ENCODE measurements at regions not wholly inside any gene's neighbourhood (a gene's known extent, or its start where the extent isn't known, plus 50 kb on each side); places are given as distances from the start of the nearest gene placed in this dataset.
"Not testable (repeated sequence)": the region's sequence is repeated elsewhere in the genome, so short reads cannot be mapped to it uniquely, and the experiment has no call there.

- no peak for DNase-seq (ENCODE audit: low read depth)
These were observed 50.8 kb upstream of the ECHDC3 start for GRCh38 chr10:11691319-11691755.

GRCh38 chr10:11689945-11690736, 52.0 kb upstream of the ECHDC3 start:
- no peak for DNase-seq (ENCODE audit: low read depth)

- not testable (repeated sequence) for DNase-seq (ENCODE audit: low read depth)
These were observed 53.8 kb upstream of the ECHDC3 start for GRCh38 chr10:11688448-11688795.

DNA sequence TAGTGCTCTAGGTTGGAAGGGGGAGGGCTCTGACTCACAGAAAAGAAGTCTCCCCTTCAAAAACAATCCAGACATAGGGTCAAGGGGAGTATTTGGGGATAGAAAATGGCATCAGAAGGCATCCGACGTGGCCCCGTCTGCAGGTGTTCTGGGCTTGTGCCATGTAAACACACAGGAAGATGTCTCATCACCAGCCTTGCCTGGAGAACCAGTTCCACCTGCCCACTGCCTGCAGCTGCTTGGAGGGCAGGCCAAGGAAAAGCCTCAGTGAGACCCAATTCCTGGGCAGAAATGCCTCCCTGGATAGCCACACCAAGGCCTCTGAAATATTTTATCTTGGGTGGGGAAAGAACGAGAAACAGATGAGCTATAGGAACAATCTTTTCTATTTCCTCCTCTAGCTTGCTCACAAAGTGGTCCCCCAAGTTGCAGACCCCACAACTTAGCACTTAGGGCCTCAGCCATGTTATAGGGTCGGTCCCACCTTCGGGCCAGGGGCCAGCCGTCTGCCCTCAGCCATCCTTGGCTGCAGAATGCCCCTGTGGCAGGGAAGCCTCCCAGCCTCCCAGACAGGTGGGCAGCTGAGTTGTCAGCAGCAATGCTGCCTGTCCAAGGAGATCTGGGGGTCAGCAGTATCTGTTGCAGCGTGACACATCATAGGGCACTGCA, 54.3 kb upstream of the ECHDC3 start:
- no peak for DNase-seq (ENCODE audit: low read depth)

DNA sequence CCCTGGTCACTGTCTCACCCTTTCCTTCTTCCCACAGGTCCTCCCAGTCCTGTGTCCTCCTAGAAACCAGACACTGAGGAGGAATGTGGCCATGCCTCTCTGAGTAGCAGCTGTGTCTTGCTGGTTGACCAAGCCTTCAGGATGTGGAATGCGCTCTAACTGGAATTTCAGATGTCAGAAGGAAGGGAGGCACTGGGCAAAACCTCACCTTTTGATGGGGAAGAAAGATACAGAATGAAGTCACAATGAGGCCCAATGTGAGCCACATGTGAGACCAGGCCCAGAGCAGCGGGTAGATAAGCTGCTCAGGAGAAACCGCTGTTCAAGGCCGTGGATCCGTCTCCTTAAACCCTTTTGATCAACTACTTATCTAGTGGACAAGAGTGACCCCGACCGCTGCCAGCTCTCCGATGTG, 54.8 kb upstream of the ECHDC3 start:
- no peak for DNase-seq (ENCODE audit: low read depth)

- DNase-seq (ENCODE audit: low read depth): peak; percentile 28
These were observed 56.4 kb upstream of the ECHDC3 start for GRCh38 chr10:11685787-11686218.

- peak; percentile 93 for DNase-seq (ENCODE audit: low read depth)
These were observed 57.2 kb upstream of the ECHDC3 start for GRCh38 chr10:11684717-11685645.

- not testable (repeated sequence) for DNase-seq (ENCODE audit: low read depth)
These were observed 57.9 kb upstream of the ECHDC3 start for GRCh38 chr10:11684341-11684716.

GRCh38 chr10:11683529-11684320, 58.5 kb upstream of the ECHDC3 start:
- no peak for DNase-seq (ENCODE audit: low read depth)

- DNase-seq (ENCODE audit: low read depth): no peak
These were observed 59.3 kb upstream of the ECHDC3 start for GRCh38 chr10:11682851-11683250.

- DNase-seq (ENCODE audit: low read depth): no peak
These were observed 59.9 kb upstream of the ECHDC3 start for GRCh38 chr10:11682267-11682683.

- no peak for DNase-seq (ENCODE audit: low read depth)
These were observed 61.7 kb upstream of the ECHDC3 start for GRCh38 chr10:11680496-11680895.

DNA sequence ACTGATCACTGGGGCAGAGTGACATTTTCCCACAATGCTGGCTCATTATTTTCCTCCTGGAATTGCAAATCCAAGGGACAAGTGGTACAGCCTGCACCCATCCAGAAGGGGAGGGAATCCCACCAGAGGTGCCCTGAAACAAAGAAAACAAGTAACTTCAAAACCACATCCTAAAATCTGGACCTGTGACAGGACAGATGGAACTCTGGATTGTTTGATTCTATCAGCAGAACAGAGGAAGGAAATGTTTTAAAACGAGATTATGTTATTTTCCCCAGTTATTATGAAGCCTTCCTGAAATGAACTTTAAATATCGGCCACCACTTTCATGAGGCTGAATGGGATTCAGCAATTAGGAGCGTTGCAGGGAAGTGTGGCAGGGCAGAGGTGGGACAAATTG, 62.2 kb upstream of the ECHDC3 start:
- no peak for DNase-seq (ENCODE audit: low read depth)

DNA sequence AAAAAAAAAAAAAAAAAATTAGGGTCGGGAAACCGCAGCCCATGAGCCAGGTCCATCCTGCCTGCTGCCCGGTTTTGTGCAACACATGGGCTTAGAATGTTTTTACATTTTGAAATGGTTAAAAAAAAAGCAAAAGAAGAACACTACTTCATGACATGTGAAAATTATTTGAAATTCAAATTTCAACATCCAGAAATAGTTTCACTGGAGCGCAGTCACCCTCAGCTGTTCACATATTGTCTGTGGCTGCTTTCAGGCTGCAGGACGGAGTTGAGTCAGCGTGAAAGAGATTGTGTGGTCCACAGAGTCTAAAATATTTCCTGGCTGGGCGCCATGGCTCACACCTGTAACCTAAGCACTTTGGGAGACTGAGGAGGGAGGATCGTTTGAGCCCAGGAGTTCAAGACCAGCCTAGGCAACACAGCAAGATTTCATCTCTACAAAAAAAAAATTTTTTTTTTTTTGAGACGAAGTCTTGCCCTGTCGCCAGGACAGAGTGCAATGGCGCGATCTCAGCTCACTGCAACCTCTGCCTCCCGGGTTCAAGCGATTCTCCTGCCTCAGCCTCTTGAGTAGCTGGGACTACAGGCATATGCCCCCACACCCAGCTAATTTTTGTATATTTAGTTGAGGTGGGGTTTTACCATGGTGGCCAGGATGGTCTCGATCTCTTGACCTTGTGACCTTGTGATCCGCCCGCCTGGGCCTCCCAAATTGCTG, 63.9 kb upstream of the ECHDC3 start:
- peak; percentile 35 for DNase-seq (ENCODE audit: low read depth)

DNA sequence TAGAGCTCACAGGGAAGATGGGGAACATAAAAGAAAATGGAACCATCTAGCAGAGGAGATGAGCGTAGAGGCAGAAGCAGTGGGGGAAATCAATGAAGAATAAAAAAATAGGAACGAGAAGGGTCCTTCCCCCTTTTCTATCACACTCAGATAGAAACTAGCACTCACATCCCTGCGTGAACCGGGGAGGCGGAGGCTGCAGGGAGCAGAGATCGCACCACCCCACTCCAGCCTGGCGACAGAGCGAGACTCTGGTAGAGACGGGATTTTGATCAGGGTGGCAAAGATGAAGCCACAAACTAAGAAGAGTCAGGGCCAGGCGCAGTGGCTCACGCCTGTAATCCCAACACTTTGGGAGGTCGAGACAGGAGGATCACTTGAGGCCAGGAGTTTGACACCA, 64.7 kb upstream of the ECHDC3 start:
- DNase-seq (ENCODE audit: low read depth): no peak

DNA sequence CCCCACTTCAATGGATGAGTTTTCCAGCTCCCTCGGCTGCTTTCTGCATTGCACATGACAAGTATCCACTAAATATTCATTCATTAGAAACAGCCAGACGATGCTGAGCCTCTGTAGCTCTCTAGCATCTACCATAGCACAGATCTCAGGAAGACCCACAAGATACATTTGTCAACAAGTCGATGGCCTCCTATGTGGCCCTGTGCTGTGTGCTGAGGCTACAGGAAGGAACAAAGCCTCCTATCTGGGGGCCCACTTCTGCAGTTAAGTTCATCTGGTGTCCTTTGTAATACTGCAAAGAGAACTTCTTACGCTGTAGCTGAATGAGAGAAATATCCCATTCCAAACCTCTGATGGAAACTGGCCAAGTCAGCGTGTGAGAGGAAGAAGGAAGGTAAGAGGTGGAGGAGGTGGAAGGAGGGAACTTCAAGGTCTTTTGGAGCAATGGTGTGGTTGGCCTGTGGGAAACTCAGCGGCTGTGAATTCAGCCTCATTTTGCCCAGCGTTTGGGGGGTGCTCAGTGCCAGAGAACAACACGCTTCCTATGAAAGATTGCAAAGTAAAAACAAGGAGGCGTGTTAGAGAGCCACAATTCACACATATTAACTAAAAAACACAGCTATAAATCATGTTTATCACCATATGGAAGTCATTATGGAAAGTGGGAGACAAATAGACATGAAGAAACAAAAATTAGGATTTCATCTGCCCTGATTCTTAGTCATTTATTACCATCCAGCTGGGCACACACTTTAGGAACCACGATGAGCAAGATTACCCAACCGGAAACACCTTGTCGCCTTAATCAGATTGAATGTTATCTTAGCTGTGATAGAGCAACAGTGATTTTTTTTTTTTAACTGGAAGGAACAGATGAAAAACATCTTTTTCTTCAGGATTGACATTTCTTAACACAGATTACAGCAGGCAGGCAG, 62.2 kb upstream of the USP6NL start:
- DNase-seq (ENCODE audit: low read depth): no peak

DNA sequence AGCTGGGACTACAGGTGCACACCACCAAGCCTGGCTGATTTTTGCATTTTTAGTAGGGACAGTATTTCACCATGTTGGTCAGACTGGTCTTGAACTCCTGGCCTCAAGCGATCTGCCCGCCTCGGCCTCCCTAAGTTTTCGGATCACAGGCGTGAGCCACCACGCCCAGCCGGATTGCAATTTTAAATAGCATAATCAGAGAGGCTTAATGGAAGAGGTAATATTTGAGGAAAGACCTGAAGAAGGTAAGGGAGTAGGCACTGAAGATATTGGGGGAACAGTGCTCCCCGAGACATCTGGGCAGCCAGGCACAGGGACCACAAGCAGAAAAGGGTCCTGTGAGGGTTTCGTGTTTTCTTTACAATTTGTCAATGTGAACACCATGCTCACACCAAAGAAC, 61.4 kb upstream of the USP6NL start:
- DNase-seq (ENCODE audit: low read depth): no peak

DNA sequence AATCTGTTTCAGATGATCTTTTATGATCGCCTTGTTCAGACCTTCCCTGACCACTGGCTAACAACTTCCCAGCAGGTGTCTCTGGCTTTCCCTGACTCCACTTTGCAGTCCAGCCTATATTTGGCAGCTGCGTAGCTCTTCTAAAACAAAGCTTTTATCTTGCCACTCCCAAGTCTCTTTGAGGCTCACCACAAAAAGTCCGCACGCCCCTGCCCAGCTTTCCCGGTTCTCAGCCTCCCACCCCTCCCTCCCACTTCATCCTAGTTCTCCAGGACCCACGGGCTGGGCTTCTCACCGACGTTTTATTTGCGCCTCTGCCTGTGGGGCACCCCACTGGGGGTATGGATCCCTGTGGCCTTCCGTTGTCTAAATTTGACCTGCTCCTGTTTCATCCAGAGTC, 58.9 kb upstream of the USP6NL start:
- no peak for DNase-seq (ENCODE audit: low read depth)

DNA sequence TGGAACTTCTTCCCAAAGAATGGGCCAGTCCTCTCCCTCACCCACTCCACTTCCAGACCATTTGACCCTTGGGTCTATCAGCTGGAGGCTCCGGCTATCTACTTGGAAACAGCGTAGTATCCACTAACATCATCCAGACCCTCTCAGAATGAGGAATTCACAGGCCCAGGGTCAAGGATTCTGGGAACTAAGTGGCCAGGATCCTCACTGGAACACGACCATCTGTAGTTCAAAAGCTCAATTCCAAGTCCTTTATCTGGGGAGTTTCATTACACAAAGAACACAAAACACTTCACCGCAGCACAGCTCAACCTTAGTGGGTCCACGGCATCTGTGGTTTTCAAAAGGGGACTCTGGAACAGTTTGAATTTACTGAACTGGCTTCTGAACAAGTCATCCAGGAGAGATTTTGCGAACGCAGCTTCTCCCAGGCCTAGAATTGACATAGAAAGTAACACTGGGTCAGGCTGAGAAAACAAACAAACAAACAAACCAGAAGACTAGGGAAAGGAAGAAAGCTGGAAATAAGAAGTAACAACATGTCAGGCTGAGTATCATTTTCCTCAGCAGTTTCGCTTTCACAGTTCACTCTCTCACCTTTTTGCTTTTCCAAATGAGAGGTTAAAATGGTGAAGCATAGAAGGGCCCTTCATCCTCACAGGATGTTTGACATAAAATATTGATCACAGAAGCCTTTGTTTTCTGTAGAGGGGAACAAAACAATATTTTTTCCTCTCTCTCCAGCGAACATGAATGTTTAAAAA, 57.6 kb upstream of the USP6NL start:
- no peak for DNase-seq (ENCODE audit: low read depth)

Measured in ELR (cell line).